H1 (cell line): ENCODE measurements at regions not wholly inside any gene's neighbourhood (a gene's known extent, or its start where the extent isn't known, plus 50 kb on each side); places are given as distances from the start of the nearest gene placed in this dataset.
A peak's percentile ranks its signal among the peaks of the same experiment; 100 is the strongest.

Experiments used
- CTCF ChIA-PET: fragments of 300-600 bp; sonication (Branson Sonifier 250); formaldehyde crosslinking; loops from one replicate; lab custom pipeline; 2021; ENCODE audit not compliant: partially characterized antibody; lab: Charles Lee
- POLR2A ChIA-PET: fragments of 300-600 bp; sonication (Branson Sonifier 250); formaldehyde crosslinking; loops from one replicate; lab custom pipeline; 2021; ENCODE audit warnings: inconsistent platforms; ENCODE audit not compliant: partially characterized antibody; lab: Charles Lee
- DNase-seq, 2 experiments: peaks; one replicate each; pipeline versions ENCODE4 v3.0.0 to v3.0.0-alpha.2; 2010 to 2022; ENCODE audit warnings: low spot score in 2 of 2, low read depth in 1 of 2, mixed read lengths in 1 of 2
- FAIRE-seq: peaks from 2 replicates; lab custom pipeline; 2011; peaks lifted over from hg19 to GRCh38; lab: Jason Lieb, UNC
- H2AFZ ChIP-seq: 2 replicates; pipeline ENCODE4 v1.8.1; 2012; ENCODE audit warnings: low read length, inconsistent platforms
- H2AK5ac ChIP-seq: 2 replicates; pipeline ENCODE4 v1.6.1; 2013; ENCODE audit warnings: low read depth, low read length
- H2BK120ac ChIP-seq: replicated peaks from 2 replicates; pipeline ENCODE3; 2013; ENCODE audit warnings: low read depth, low read length, inconsistent platforms
- H2BK12ac ChIP-seq: 2 replicates; pipeline ENCODE4 v1.6.1; 2013; ENCODE audit warnings: low read depth, low read length
- H2BK15ac ChIP-seq: 2 replicates; pipeline ENCODE4 v1.6.1; 2013; ENCODE audit warnings: low read length
- H2BK20ac ChIP-seq: 2 replicates; pipeline ENCODE4 v1.6.1; 2013; ENCODE audit warnings: low read length
- H2BK5ac ChIP-seq: 2 replicates; pipeline ENCODE4 v1.6.1; 2013; ENCODE audit warnings: low read depth, low read length
- H3K14ac ChIP-seq: 2 replicates; pipeline ENCODE4 v1.6.1; 2013; ENCODE audit warnings: inconsistent platforms; ENCODE audit not compliant: insufficient read length
- H3K18ac ChIP-seq: 2 replicates; pipeline ENCODE4 v1.6.1; 2013; ENCODE audit warnings: low read length; ENCODE audit errors: extremely low read depth
- H3K23ac ChIP-seq: 2 replicates; pipeline ENCODE4 v1.6.1; 2013; ENCODE audit warnings: inconsistent platforms; ENCODE audit not compliant: insufficient read length
- H3K23me2 ChIP-seq: 2 replicates; pipeline ENCODE4 v1.6.1; 2013; ENCODE audit warnings: low read depth, low read length
- H3K27ac ChIP-seq: 2 replicates; pipeline ENCODE4 v1.6.1; 2011; ENCODE audit warnings: low read depth, low read length, inconsistent platforms
- H3K27me3 ChIP-seq, 4 experiments: replicated peaks in 1 of 4; 1 replicate in 1 of 4; 2 replicates in 3 of 4; pipeline versions ENCODE4 v1.6.1 to v1.8.1; 2011 to 2013; ENCODE audit warnings: low read length in 3 of 4, mild to moderate bottlenecking in 3 of 4, inconsistent platforms in 2 of 4, mixed read lengths in 2 of 4, moderate library complexity in 1 of 4; ENCODE audit not compliant: control insufficient read depth in 3 of 4, insufficient read depth in 3 of 4; ENCODE audit errors: extremely low read depth in 1 of 4
- H3K36me3 ChIP-seq, 4 experiments: 2 replicates each; pipeline versions ENCODE4 v1.6.1 to v1.8.1; 2011 to 2013; ENCODE audit warnings: mild to moderate bottlenecking in 4 of 4, low read length in 3 of 4, moderate library complexity in 2 of 4, control low read depth in 1 of 4, inconsistent platforms in 1 of 4; ENCODE audit not compliant: insufficient read depth in 4 of 4, control insufficient read depth in 2 of 4
- H3K4ac ChIP-seq: replicated peaks from 2 replicates; pipeline ENCODE3; 2013; ENCODE audit warnings: low read length, low read depth, mixed read lengths, inconsistent platforms; ENCODE audit not compliant: insufficient read length
- H3K4me1 ChIP-seq, 4 experiments: replicated peaks in 1 of 4; 1 replicate in 1 of 4; 2 replicates in 3 of 4; pipeline versions ENCODE4 v1.6.1 to v1.8.1; 2011 to 2013; ENCODE audit warnings: low read length in 3 of 4, inconsistent platforms in 2 of 4, mixed read lengths in 1 of 4; ENCODE audit not compliant: insufficient read depth in 4 of 4, control insufficient read depth in 3 of 4
- H3K4me2 ChIP-seq, 2 experiments: 2 replicates each; pipeline versions ENCODE4 v1.6.1 to v1.8.1; 2011 to 2013; ENCODE audit warnings: low read depth in 2 of 2, low read length in 2 of 2, control low read depth in 1 of 2, inconsistent platforms in 1 of 2, mild to moderate bottlenecking in 1 of 2; ENCODE audit not compliant: insufficient read depth in 1 of 2
- H3K4me3 ChIP-seq, 4 experiments: fragments of 200-600, 300-600 bp in 1 of 4; sonication (generic), shearing (Covaris generic), sonication (Bioruptor Twin) in 1 of 4; 2 replicates each; pipeline versions ENCODE4 v1.5.1 to v1.8.1; 2011 to 2016; ENCODE audit warnings: low read length in 4 of 4, low read depth in 3 of 4, control low read depth in 2 of 4, inconsistent platforms in 2 of 4, mild to moderate bottlenecking in 2 of 4, mixed read lengths in 1 of 4, moderate library complexity in 1 of 4; ENCODE audit not compliant: insufficient read depth in 2 of 4; ENCODE audit errors: extremely low read depth in 1 of 4
- H3K56ac ChIP-seq: replicated peaks from 2 replicates; pipeline ENCODE3; 2013; ENCODE audit warnings: low read depth, mild to moderate bottlenecking, mixed read lengths, low read length, inconsistent platforms; ENCODE audit not compliant: insufficient read length
- H3K79me1 ChIP-seq: 2 replicates; pipeline ENCODE4 v1.6.1; 2013; ENCODE audit warnings: low read depth, low read length, control low read depth
- H3K79me2 ChIP-seq, 2 experiments: 2 replicates each; pipeline versions ENCODE4 v1.6.1 to v1.8.1; 2012 to 2013; ENCODE audit warnings: low read length in 2 of 2, mild to moderate bottlenecking in 2 of 2, inconsistent platforms in 1 of 2; ENCODE audit not compliant: insufficient read depth in 2 of 2, control insufficient read depth in 1 of 2
- H3K9ac ChIP-seq, 4 experiments: replicated peaks in 1 of 4; 1 replicate in 1 of 4; 2 replicates in 3 of 4; pipeline versions ENCODE4 v1.6.1 to v1.8.1; 2011 to 2013; ENCODE audit warnings: low read depth in 3 of 4, low read length in 3 of 4, control low read depth in 2 of 4, mild to moderate bottlenecking in 2 of 4, moderate library complexity in 2 of 4, inconsistent platforms in 1 of 4; ENCODE audit errors: extremely low read depth in 1 of 4
- H3K9me3 ChIP-seq, 2 experiments: 2 replicates each; pipeline versions ENCODE4 v1.6.1 to v1.8.1; 2012 to 2013; ENCODE audit warnings: mild to moderate bottlenecking in 2 of 2, moderate library complexity in 2 of 2, control low read depth in 1 of 2, inconsistent platforms in 1 of 2, low read depth in 1 of 2, low read length in 1 of 2, mixed read lengths in 1 of 2; ENCODE audit not compliant: insufficient read depth in 2 of 2
- H4K20me1 ChIP-seq, 2 experiments: replicated peaks in 1 of 2; 2 replicates each; pipeline versions ENCODE3 to v1.8.1; 2011 to 2013; ENCODE audit warnings: inconsistent platforms in 2 of 2, low read length in 2 of 2, mild to moderate bottlenecking in 1 of 2; ENCODE audit not compliant: insufficient read depth in 2 of 2, control insufficient read depth in 1 of 2
- H4K5ac ChIP-seq: 2 replicates; pipeline ENCODE4 v1.6.1; 2013; ENCODE audit warnings: low read length, low read depth, mixed read lengths, inconsistent platforms; ENCODE audit not compliant: insufficient read length
- H4K8ac ChIP-seq: 2 replicates; pipeline ENCODE4 v1.8.0; 2013; ENCODE audit warnings: mild to moderate bottlenecking, moderate library complexity, low read length, inconsistent platforms; ENCODE audit not compliant: insufficient read depth; ENCODE audit errors: extremely low read depth
- H4K91ac ChIP-seq: replicated peaks from 2 replicates; pipeline ENCODE3; 2013; ENCODE audit warnings: low read length, mixed read lengths, inconsistent platforms; ENCODE audit not compliant: insufficient read length
- BACH1 ChIP-seq: IDR thresholded peaks from 2 replicates; pipeline ENCODE4 v1.6.1; 2012; ENCODE audit warnings: low read length, improper control_type of control experiment
- E2F6 ChIP-seq: IDR thresholded peaks from 2 replicates; pipeline ENCODE4 v1.6.1; 2012; ENCODE audit warnings: inconsistent platforms
- TBP ChIP-seq: IDR thresholded peaks from 2 replicates; pipeline ENCODE4 v1.6.1; 2011; ENCODE audit warnings: low read depth, low read length, improper control_type of control experiment
- WGBS, 2 experiments: shearing (Covaris generic) in 1 of 2; methylation state at CpG; one replicate each; pipeline versions ENCODE4 v1.1.6 to v1.1.7; 2013 to 2015; ENCODE audit warnings: low lambda C conversion rate in 2 of 2, mixed read lengths in 2 of 2, inconsistent platforms in 1 of 2, low coverage in 1 of 2, missing lambda C conversion rate in 1 of 2; ENCODE audit not compliant: insufficient replicate concordance in 2 of 2, insufficient coverage in 1 of 2, insufficient read length in 1 of 2; ENCODE audit errors: extremely low coverage in 1 of 2, missing lambda C conversion rate in 1 of 2; 5-methylcytosine and 5-hydroxymethylcytosine counted together

GRCh38 chr5:111676926-111677415 lies 80.0 kb downstream of the NREP start:
- no peak for FAIRE-seq
- Histone ChIP-seq H3K4me1 (peaks cover 0 to 6% (median 4%) of the 10 kb centered on the region in 4 experiments; a peak in 2 of 7 replicates), H2BK20ac (no peak overlapping the region), H3K14ac (no peak overlapping the region), H4K20me1 (no peaks in the 10 kb centered on the region), H3K9ac (no peak overlapping the region), H3K79me2 (no peaks in the 10 kb centered on the region), H3K56ac (no peak overlapping the region), H3K4me2 (no peak overlapping the region), H2BK120ac (peak overlapping the region; percentile 30), H2AK5ac (no peak overlapping the region), H3K23ac (no peak overlapping the region), H2BK15ac (no peak overlapping the region), H3K79me1 (no peaks in the 10 kb centered on the region), H2BK5ac (no peak overlapping the region), H4K91ac (no peak overlapping the region), H2AFZ (no peak overlapping the region), H3K18ac (no peak overlapping the region; the same call in 1 of the 2 replicates), H3K9me3 (no peaks in the 10 kb centered on the region), H3K27ac (no peak overlapping the region), H2BK12ac (no peak overlapping the region), H4K8ac (no peak overlapping the region), H3K27me3 (no peaks in the 10 kb centered on the region), H3K23me2 (no peaks in the 10 kb centered on the region), H3K4ac (no peak overlapping the region), H3K4me3 (no peak overlapping the region), H4K5ac (no peak overlapping the region), H3K36me3 (no peaks in the 10 kb centered on the region)
- ChIA-PET CTCF (no interaction called here), POLR2A (no interaction called here)
- TF ChIP-seq E2F6 (no peak), BACH1 (no peak), TBP (no peak)
- no peak for DNase-seq
- WGBS, 2 experiments: 87% methylated on average over 3 of the region's 3 CpGs; no CpG with 5 or more reads in 1 of the 2 experiments
